D721Med (cell line): ENCODE measurements at regions not wholly inside any gene's neighbourhood (a gene's known extent, or its start where the extent isn't known, plus 50 kb on each side); places are given as distances from the start of the nearest gene placed in this dataset.

Experiments used
- DNase-seq: peaks from one replicate; pipeline ENCODE4 v3.0.0; 2011; ENCODE audit warnings: low spot score; ENCODE audit not compliant: insufficient read length
- FAIRE-seq: peaks from 2 replicates; lab custom pipeline; 2011; peaks lifted over from hg19 to GRCh38; lab: Jason Lieb, UNC
- TF ChIP-seq, protein P1 (sequence below): IDR thresholded peaks from 2 replicates; pipeline ENCODE4 v1.5.1; 2012; ENCODE audit warnings: mild to moderate bottlenecking, control low read depth; ENCODE audit not compliant: insufficient read depth; ENCODE audit errors: missing control alignments

DNA sequence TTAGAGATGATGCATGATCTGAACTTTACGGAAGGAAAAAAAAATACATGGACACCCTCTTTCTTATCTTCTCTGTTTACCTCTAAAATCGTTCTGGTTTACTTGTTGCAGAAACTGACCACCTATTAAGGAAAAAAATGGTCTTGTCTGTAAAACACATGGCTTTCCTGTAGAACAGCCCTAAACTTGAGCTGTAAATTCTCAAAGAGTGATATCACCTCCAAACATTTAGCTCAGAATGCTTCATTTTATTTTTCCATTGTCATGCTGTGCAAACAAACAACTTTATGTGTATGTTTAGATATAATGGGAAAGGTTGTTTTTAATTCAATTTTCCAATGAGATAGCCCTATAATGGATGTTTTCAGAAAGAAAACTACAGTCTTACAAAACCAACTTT, 237.4 kb upstream of the NR2F2 start:
- DNase-seq: no peak
- TF ChIP-seq, protein P1, sequence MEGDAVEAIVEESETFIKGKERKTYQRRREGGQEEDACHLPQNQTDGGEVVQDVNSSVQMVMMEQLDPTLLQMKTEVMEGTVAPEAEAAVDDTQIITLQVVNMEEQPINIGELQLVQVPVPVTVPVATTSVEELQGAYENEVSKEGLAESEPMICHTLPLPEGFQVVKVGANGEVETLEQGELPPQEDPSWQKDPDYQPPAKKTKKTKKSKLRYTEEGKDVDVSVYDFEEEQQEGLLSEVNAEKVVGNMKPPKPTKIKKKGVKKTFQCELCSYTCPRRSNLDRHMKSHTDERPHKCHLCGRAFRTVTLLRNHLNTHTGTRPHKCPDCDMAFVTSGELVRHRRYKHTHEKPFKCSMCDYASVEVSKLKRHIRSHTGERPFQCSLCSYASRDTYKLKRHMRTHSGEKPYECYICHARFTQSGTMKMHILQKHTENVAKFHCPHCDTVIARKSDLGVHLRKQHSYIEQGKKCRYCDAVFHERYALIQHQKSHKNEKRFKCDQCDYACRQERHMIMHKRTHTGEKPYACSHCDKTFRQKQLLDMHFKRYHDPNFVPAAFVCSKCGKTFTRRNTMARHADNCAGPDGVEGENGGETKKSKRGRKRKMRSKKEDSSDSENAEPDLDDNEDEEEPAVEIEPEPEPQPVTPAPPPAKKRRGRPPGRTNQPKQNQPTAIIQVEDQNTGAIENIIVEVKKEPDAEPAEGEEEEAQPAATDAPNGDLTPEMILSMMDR: no peak
- no peak for FAIRE-seq

DNA sequence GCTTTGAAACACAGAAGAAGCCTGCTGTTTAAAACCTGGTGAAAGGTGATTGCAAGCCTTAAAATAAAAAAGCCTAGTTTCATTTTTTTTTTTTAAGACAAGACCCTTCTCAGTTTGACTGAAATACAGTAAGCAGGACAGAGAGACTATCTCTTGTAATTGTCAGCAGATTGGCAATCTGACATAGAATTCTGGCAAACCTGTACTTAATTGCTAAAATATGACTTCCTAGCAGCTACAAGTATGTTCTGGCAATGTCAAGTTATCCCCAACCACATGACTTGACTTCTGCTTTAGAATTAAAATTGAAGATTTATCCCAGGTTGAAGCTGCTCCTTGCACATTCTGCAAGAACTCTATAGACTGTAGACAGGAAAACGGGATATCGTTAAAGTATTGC, 232.8 kb upstream of the NR2F2 start:
- no peak for DNase-seq

DNA sequence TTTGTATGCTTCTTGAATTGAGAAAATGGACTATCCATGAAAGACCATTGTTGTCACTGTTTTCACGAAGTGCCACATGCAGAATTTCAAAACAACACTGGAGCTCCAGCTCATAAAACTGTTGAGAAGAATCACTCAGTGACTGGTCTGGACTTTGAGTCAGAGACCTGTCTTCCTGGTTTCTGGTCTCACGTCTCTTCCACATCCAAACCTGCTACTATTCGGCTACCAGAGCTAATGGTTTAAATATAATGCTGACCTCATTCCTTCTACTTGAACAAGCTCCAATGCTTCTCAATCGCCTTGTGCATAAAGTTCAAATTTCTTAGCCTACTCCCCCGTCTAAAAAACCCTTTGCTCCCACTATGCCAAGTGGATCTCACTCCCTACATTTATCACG, 227.9 kb upstream of the NR2F2 start:
- DNase-seq (no peak), FAIRE-seq (no peak)
- TF ChIP-seq, protein P1: no peak

More for the DNA sequence above, 232.8 kb upstream of the NR2F2 start:
- FAIRE-seq: no peak
- TF ChIP-seq, protein P1: no peak

DNA sequence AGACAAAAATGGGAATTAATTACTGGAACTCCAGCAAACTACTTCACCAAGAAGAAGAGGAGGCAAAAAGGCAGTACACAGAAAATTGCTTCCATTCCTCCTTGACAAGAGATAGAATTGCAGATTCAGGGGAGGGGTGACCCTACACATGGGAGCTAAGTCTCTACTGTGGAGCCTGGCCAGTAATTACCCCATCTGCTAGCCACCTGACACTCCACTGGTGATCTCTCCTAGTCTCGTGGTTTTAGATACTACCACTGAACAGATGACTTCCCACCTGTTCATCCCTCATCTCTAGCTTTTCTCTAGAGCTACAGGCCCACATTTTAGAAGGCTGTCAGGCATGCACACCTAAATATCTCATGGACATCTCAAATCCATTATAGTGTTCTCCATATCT, 224.3 kb upstream of the NR2F2 start:
- DNase-seq (no peak), FAIRE-seq (no peak)
- TF ChIP-seq, protein P1: no peak

DNA sequence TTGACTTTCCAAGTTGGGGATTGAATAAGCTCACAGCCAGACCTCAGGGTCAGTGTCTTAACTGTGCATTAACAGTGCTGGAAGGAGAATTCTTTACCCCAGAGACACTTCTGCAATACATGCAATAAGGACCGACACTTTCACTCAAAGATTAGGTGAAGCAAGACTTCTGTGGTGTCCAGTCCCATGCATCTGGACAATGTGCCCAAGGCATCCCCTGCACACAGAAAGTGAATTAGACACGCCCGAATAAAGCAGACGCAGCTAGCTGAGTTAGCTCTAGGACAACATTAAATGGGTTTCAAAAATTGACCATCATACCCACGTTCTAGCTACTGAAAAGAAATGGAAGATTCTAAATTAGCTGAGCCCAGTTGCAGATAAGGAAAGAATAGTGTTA, 223.9 kb upstream of the NR2F2 start:
- TF ChIP-seq, protein P1: no peak
- no peak for FAIRE-seq
- DNase-seq: no peak

DNA sequence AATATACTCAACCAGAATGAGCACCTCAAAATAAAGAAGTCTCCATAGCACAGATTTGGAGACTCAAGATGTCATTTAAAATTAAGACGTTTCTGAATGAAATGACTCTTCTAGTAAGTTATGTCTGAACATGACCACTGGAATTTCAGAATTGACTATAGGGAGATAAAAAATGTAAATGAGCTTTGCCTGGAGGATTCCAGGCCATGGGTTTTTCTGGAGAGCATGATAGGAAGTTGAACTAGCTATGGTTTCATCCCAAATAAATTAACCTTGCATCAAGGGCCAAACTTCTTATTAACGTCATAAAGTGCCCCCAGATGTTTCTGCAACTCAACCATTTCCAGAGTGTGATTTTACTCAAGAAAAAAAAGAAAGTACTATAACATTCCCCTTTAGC, 222.6 kb upstream of the NR2F2 start:
- DNase-seq: no peak
- TF ChIP-seq, protein P1: no peak
- no peak for FAIRE-seq

DNA sequence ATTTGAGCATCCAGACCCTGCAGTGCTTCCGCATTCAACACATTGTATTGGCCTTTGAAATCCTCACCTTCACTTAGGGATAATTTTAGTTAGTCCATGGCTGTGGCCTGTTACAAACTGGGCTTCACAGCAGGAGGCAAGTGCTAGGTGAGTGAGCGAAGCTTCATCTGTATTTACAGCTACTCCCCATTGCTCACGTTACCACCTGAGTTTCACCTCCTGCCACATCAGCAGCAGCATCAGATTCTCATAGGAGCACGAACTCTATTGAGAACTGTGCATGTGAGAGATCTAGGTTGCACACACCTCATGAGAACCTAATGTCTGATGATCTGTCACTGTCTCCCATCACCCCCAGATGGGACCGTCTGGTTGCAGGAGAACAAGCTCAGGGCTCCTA, 222.1 kb upstream of the NR2F2 start:
- FAIRE-seq (no peak), DNase-seq (no peak)
- TF ChIP-seq, protein P1: no peak
